Activated B cell treated with CpG ODN at 0.5 μM for 24 hours (primary cell): ENCODE measurements at regions not wholly inside any gene's neighbourhood (a gene's known extent, or its start where the extent isn't known, plus 50 kb on each side); places are given as distances from the start of the nearest gene placed in this dataset.

ENCODE experiments used
- ATAC-seq: fragments of 200-7000 bp; cut with Tn5 transposase; one replicate; pipeline ENCODE4 v1.10.0; 2021; ENCODE audit warnings: low read depth, mild to moderate bottlenecking, moderate library complexity
- CTCF ChIA-PET: fragments of 350-600 bp; sonication (Branson Sonifier 250); formaldehyde crosslinking; loops from one replicate; lab custom pipeline; 2021; ENCODE audit warnings: antibody characterized with exemption; lab: Charles Lee
- POLR2A ChIA-PET: fragments of 350-600 bp; sonication (Branson Sonifier 250); formaldehyde crosslinking; loops from one replicate; lab custom pipeline; 2021; ENCODE audit warnings: antibody characterized with exemption; lab: Charles Lee
- DNase-seq: peaks from one replicate; pipeline ENCODE4 v3.0.0; 2022
- H3K27ac Mint-ChIP-seq: one replicate; pipeline ENCODE4 v1.8.0; 2020; ENCODE audit warnings: mixed read lengths
- H3K27me3 Mint-ChIP-seq: one replicate; pipeline ENCODE4 v1.8.0; 2021; ENCODE audit warnings: mixed read lengths
- H3K36me3 Mint-ChIP-seq: one replicate; pipeline ENCODE4 v1.8.0; 2021; ENCODE audit warnings: low read depth, mixed read lengths
- H3K4me1 Mint-ChIP-seq: one replicate; pipeline ENCODE4 v1.8.0; 2021; ENCODE audit warnings: mixed read lengths
- H3K4me3 Mint-ChIP-seq: one replicate; pipeline ENCODE4 v1.8.0; 2020; ENCODE audit warnings: mild to moderate bottlenecking, mixed read lengths
- H3K9me3 Mint-ChIP-seq: one replicate; pipeline ENCODE4 v1.8.0; 2020; ENCODE audit warnings: mixed read lengths
- intact Hi-C: fragments of 100-400 bp; cut with micrococcal nuclease; formaldehyde crosslinking; loops from one replicate; pipeline ENCODE4 v1.15.1; 2024
- TF ChIP-seq, protein P1 (sequence below): fragments of 200-600 bp; IDR thresholded peaks from one replicate; pipeline ENCODE4 v1.8.0; 2022; ENCODE audit warnings: antibody characterized with exemption, mild to moderate bottlenecking

DNA sequence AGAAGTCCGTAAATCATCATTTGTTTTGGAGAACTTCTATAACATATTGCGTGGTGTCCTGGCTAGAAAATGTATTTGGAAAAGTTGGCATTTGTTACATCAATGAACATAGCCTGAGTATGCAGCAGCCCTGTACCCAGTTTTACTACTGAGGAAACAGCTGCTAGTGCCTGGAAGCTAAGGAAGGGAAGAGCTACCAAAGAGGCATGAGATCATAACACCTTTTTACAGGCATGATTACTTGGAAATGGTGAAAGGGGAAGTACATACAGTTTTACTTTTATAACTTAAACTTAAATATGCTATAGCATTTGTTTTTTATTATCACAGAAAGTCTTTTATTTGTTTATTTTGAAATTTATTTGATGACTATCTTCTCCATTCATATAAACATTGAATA is 128.4 kb upstream of the MC4R start:
- Mint-ChIP-seq H3K4me3 (no peak overlapping the region), H3K27ac (no peak overlapping the region), H3K36me3 (no peaks in the 10 kb centered on the region), H3K27me3 (no peaks in the 10 kb centered on the region), H3K9me3 (no peaks in the 10 kb centered on the region), H3K4me1 (no peaks in the 10 kb centered on the region)
- intact Hi-C loops, result no loop called here
- ChIA-PET POLR2A (no interaction called here), CTCF (no interaction called here)
- no peak for ATAC-seq
- TF ChIP-seq, protein P1, sequence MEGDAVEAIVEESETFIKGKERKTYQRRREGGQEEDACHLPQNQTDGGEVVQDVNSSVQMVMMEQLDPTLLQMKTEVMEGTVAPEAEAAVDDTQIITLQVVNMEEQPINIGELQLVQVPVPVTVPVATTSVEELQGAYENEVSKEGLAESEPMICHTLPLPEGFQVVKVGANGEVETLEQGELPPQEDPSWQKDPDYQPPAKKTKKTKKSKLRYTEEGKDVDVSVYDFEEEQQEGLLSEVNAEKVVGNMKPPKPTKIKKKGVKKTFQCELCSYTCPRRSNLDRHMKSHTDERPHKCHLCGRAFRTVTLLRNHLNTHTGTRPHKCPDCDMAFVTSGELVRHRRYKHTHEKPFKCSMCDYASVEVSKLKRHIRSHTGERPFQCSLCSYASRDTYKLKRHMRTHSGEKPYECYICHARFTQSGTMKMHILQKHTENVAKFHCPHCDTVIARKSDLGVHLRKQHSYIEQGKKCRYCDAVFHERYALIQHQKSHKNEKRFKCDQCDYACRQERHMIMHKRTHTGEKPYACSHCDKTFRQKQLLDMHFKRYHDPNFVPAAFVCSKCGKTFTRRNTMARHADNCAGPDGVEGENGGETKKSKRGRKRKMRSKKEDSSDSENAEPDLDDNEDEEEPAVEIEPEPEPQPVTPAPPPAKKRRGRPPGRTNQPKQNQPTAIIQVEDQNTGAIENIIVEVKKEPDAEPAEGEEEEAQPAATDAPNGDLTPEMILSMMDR, result no peak
- DNase-seq, result no peak

DNA sequence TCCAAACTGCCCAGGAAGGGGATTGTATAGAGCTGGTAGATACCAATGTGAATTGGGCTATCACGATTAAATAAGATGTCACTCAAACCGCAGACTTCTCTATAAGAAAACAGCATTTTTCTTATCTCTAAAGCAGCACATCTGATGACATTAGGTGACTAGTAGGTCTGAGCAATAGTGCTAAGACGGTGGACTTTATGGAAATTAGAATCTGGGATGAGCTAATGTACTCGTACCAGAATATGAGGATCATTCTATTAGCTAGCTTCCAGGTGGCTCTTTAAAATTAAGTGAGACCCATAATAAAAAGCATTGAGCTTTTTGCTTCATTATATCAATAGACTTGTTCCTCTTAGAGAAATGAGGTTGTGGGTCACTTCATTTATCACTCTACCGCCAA is 130.0 kb upstream of the MC4R start:
- no peaks in the 10 kb centered on the region for H3K4me1 Mint-ChIP-seq
- no peaks in the 10 kb centered on the region for H3K9me3 Mint-ChIP-seq
- ChIA-PET CTCF (no interaction called here), POLR2A (no interaction called here)
- H3K4me3 Mint-ChIP-seq, result no peak overlapping the region
- intact Hi-C loops, result no loop called here
- no peaks in the 10 kb centered on the region for H3K36me3 Mint-ChIP-seq
- DNase-seq (no peak), ATAC-seq (no peak)
- H3K27ac Mint-ChIP-seq, result no peak overlapping the region
- H3K27me3 Mint-ChIP-seq, result no peaks in the 10 kb centered on the region
- TF ChIP-seq, protein P1, result no peak

DNA sequence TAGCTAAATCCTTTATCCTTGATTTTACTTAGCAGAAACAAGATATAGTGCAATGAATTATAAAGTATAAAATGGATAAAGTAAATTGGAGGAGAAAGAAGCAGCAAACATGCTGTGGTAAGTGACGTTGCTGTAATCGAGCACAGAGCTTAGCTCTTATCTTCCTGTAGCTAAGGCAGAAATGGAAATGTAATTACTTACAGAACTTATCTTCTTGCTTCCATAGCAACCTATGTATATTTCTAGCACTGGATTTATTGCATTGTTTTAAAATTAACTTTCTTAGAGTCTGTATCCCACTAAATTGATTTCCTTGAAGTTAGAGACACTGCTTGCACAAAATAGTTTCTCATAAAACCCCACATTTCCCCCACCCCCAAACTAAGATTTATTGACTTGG is 130.6 kb upstream of the MC4R start:
- H3K4me1 Mint-ChIP-seq, result no peaks in the 10 kb centered on the region
- H3K27me3 Mint-ChIP-seq, result no peaks in the 10 kb centered on the region
- no peaks in the 10 kb centered on the region for H3K36me3 Mint-ChIP-seq
- no peaks in the 10 kb centered on the region for H3K9me3 Mint-ChIP-seq
- DNase-seq (no peak), ATAC-seq (no peak)
- intact Hi-C loops, result no loop called here
- ChIA-PET POLR2A (no interaction called here), CTCF (no interaction called here)
- no peak overlapping the region for H3K27ac Mint-ChIP-seq
- no peak overlapping the region for H3K4me3 Mint-ChIP-seq
- TF ChIP-seq, protein P1, result no peak

DNA sequence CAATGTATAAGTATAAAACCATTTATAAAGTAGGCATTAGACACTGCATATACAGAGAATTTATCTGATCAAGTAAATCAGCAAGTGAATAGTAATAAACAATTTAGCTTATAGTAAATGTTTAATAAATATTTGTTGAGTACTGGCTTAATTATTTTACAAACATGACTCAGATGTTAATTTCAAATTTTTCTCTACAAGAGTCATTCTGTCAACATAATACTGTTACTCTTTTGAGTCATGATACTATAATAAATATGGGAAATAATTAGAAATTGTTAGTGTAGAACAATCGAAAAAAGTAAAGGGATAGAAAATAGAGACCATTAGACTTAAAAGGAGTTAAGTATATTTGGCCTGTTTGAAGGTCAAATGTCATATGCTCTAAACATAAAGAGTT is 133.6 kb upstream of the MC4R start:
- Mint-ChIP-seq H3K36me3 (no peaks in the 10 kb centered on the region), H3K27me3 (no peaks in the 10 kb centered on the region), H3K4me1 (no peaks in the 10 kb centered on the region), H3K4me3 (no peak overlapping the region), H3K9me3 (no peaks in the 10 kb centered on the region), H3K27ac (no peak overlapping the region)
- intact Hi-C loops, result no loop called here
- DNase-seq, result no peak
- no peak for ATAC-seq
- CTCF ChIA-PET, result no interaction called here
- POLR2A ChIA-PET, result no interaction called here
- TF ChIP-seq, protein P1, result no peak

DNA sequence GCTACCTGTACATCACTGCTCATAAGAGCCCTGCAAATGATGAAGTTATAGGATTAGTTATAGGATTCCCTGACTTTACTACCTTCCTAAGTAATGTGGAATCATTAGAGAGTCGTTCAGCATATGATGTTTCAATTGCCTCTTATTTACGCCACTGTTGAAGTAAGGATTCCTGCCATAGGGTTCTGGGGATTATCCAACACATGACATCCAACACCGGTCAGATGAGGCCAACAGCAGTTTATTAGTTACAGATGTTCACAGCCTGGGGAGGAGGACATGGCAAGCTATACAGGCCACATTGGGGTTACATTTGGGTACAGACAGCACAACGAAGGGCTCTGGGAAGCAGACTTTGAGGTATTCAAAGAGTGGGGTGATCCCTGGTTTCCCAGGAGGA is 134.1 kb upstream of the MC4R start:
- no peak for DNase-seq
- Mint-ChIP-seq H3K4me3 (no peak overlapping the region), H3K27me3 (no peaks in the 10 kb centered on the region), H3K27ac (no peak overlapping the region), H3K4me1 (no peaks in the 10 kb centered on the region), H3K36me3 (no peaks in the 10 kb centered on the region), H3K9me3 (no peaks in the 10 kb centered on the region)
- ChIA-PET CTCF (no interaction called here), POLR2A (no interaction called here)
- TF ChIP-seq, protein P1, result no peak
- intact Hi-C loops, result no loop called here
- ATAC-seq, result no peak
